Suprapubic skin (tissue), 4 donors: ENCODE measurements at regions not wholly inside any gene's neighbourhood (a gene's known extent, or its start where the extent isn't known, plus 50 kb on each side); places are given as distances from the start of the nearest gene placed in this dataset.

Experiments used
- DNase-seq, 2 donors: peaks; one replicate each; pipeline ENCODE4 v3.0.0-alpha.2; 2019; ENCODE audit warnings: low spot score in 2 of 2
- H3K27ac ChIP-seq: fragments of 200-600 bp; sonication (generic); one replicate; pipeline ENCODE4 v1.5.1; 2019
- H3K27me3 ChIP-seq: fragments of 200-600 bp; sonication (generic); one replicate; pipeline ENCODE4 v1.5.1; 2019
- H3K36me3 ChIP-seq: fragments of 200-600 bp; sonication (generic); one replicate; pipeline ENCODE4 v1.5.1; 2019
- H3K4me1 ChIP-seq: fragments of 200-600 bp; sonication (generic); one replicate; pipeline ENCODE4 v1.5.1; 2019
- H3K4me3 ChIP-seq: fragments of 200-600 bp; sonication (generic); one replicate; pipeline ENCODE4 v1.5.1; 2019; ENCODE audit warnings: mild to moderate bottlenecking
- H3K9me3 ChIP-seq: fragments of 200-600 bp; sonication (generic); one replicate; pipeline ENCODE4 v1.5.1; 2019
- EP300 ChIP-seq: sonication (generic); formaldehyde crosslinking; IDR thresholded peaks from one replicate; pipeline ENCODE4 v1.6.1; 2017; ENCODE audit warnings: antibody characterized with exemption
- POLR2A ChIP-seq, 2 donors: fragments of 450-650 bp; IDR thresholded peaks; one replicate each; pipeline ENCODE4 v1.6.1; 2017; ENCODE audit warnings: antibody characterized with exemption in 2 of 2, mild to moderate bottlenecking in 2 of 2, moderate library complexity in 2 of 2
- POLR2AphosphoS5 ChIP-seq, 3 donors: sonication (generic); formaldehyde crosslinking; IDR thresholded peaks; one replicate each; pipeline ENCODE4 v1.6.1; 2017; ENCODE audit warnings: antibody characterized with exemption in 3 of 3
- WGBS: methylation state at CpG from one replicate; pipeline ENCODE4 v1.1.5; 2018; 5-methylcytosine and 5-hydroxymethylcytosine counted together
- TF ChIP-seq, protein P1 (sequence below), 2 donors: fragments of 200-600 bp in 1 of 2; fragments of 450-650 bp in 1 of 2; sonication (generic) in 1 of 2; IDR thresholded peaks; one replicate each; pipeline ENCODE4 v1.5.1; 2016 to 2019; ENCODE audit warnings: antibody characterized with exemption in 2 of 2, mild to moderate bottlenecking in 1 of 2, moderate library complexity in 1 of 2

- Histone ChIP-seq H3K27me3 (no peaks in the 10 kb centered on the region), H3K9me3 (no peaks in the 10 kb centered on the region), H3K36me3 (no peaks in the 10 kb centered on the region), H3K4me1 (no peaks in the 10 kb centered on the region), H3K27ac (no peak overlapping the region), H3K4me3 (no peak overlapping the region)
- no peak for DNase-seq
- 35% methylated on average over 4 of the region's 4 CpGs for WGBS
- TF ChIP-seq EP300, result no peak
- TF ChIP-seq POLR2AphosphoS5 (IDR thresholded peaks at IDR 0.05), result no peak
- TF ChIP-seq, protein P1, sequence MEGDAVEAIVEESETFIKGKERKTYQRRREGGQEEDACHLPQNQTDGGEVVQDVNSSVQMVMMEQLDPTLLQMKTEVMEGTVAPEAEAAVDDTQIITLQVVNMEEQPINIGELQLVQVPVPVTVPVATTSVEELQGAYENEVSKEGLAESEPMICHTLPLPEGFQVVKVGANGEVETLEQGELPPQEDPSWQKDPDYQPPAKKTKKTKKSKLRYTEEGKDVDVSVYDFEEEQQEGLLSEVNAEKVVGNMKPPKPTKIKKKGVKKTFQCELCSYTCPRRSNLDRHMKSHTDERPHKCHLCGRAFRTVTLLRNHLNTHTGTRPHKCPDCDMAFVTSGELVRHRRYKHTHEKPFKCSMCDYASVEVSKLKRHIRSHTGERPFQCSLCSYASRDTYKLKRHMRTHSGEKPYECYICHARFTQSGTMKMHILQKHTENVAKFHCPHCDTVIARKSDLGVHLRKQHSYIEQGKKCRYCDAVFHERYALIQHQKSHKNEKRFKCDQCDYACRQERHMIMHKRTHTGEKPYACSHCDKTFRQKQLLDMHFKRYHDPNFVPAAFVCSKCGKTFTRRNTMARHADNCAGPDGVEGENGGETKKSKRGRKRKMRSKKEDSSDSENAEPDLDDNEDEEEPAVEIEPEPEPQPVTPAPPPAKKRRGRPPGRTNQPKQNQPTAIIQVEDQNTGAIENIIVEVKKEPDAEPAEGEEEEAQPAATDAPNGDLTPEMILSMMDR (IDR thresholded peaks at IDR 0.05), result no peak
- no peak for TF ChIP-seq POLR2A (IDR thresholded peaks at IDR 0.05)
Observed at GRCh38 chrX:11881485-11882170, 123.6 kb downstream of the MSL3 start.

DNA sequence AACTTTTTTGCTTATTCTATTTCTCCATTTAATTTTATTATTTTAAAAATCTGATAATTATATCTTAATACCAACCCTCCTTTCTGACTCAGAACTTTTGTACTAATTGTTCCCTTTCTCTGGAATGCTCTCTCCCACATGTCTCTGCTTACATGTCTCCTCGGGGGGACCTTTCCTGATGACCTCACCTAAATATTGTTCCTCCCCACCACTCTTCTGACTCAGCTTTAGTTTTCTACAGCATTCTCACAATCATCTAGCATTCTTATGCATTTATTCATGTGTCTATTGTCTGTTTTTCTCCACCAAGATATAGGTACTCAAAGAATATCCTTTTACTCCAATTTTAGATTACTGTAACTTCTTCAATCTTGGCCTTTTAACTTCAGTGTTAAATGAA, 128.7 kb downstream of the MSL3 start:
- no peaks in the 10 kb centered on the region for H3K9me3 ChIP-seq
- H3K4me1 ChIP-seq, result no peaks in the 10 kb centered on the region
- TF ChIP-seq POLR2A (IDR thresholded peaks at IDR 0.05) (no peak), POLR2AphosphoS5 (IDR thresholded peaks at IDR 0.05) (no peak), EP300 (no peak)
- TF ChIP-seq, protein P1 (IDR thresholded peaks at IDR 0.05), result no peak
- no peak overlapping the region for H3K27ac ChIP-seq
- no peak overlapping the region for H3K4me3 ChIP-seq
- H3K27me3 ChIP-seq, result no peaks in the 10 kb centered on the region
- 40% methylated on average over 1 of the region's 1 CpG for WGBS
- no peaks in the 10 kb centered on the region for H3K36me3 ChIP-seq
- DNase-seq, result no peak

GRCh38 chrX:11887175-11887574, 129.1 kb downstream of the MSL3 start:
- Histone ChIP-seq H3K36me3 (no peaks in the 10 kb centered on the region), H3K27me3 (no peaks in the 10 kb centered on the region), H3K9me3 (no peaks in the 10 kb centered on the region), H3K27ac (no peak overlapping the region), H3K4me1 (no peaks in the 10 kb centered on the region), H3K4me3 (no peak overlapping the region)
- 66% methylated on average over 2 of the region's 2 CpGs for WGBS
- TF ChIP-seq POLR2A (IDR thresholded peaks at IDR 0.05), result no peak
- no peak for TF ChIP-seq EP300
- TF ChIP-seq POLR2AphosphoS5 (IDR thresholded peaks at IDR 0.05), result no peak
- TF ChIP-seq, protein P1 (IDR thresholded peaks at IDR 0.05), result no peak
- DNase-seq, result no peak

GRCh38 chrX:11888421-11888820, 130.4 kb downstream of the MSL3 start:
- no peak for DNase-seq
- Histone ChIP-seq H3K27me3 (no peaks in the 10 kb centered on the region), H3K4me1 (no peaks in the 10 kb centered on the region), H3K4me3 (no peak overlapping the region), H3K36me3 (no peaks in the 10 kb centered on the region), H3K9me3 (no peaks in the 10 kb centered on the region), H3K27ac (no peak overlapping the region)
- TF ChIP-seq, protein P1 (IDR thresholded peaks at IDR 0.05), result no peak
- no peak for TF ChIP-seq POLR2AphosphoS5 (IDR thresholded peaks at IDR 0.05)
- TF ChIP-seq POLR2A (IDR thresholded peaks at IDR 0.05), result no peak
- no peak for TF ChIP-seq EP300

DNA sequence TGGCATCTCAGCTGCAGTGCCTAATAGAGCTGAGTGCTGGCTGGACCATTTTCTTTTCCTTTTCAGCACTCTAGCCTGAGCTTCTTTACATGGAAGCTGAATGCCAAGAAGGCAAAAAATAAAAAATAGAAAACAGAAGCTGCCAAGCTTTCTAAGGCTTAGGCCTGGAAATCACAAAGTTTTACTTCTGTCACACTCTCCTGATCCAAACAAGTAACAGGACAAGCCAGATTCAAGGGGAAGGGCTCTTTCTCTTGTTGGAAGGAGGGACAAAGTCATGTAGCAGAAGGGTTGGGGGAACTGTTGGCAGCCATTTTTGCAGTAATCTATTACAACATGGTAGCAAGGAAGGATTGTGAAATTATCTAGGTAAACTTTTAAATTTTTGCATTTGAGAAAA, 131.8 kb downstream of the MSL3 start:
- no peak overlapping the region for H3K4me3 ChIP-seq
- H3K27me3 ChIP-seq, result no peaks in the 10 kb centered on the region
- H3K27ac ChIP-seq, result no peak overlapping the region
- DNase-seq, result no peak
- no peaks in the 10 kb centered on the region for H3K9me3 ChIP-seq
- H3K4me1 ChIP-seq, result no peaks in the 10 kb centered on the region
- TF ChIP-seq POLR2A (IDR thresholded peaks at IDR 0.05) (no peak), POLR2AphosphoS5 (IDR thresholded peaks at IDR 0.05) (no peak), EP300 (no peak)
- TF ChIP-seq, protein P1 (IDR thresholded peaks at IDR 0.05), result no peak
- H3K36me3 ChIP-seq, result no peaks in the 10 kb centered on the region
